Kidney (tissue), 13 donors: ENCODE measurements at regions not wholly inside any gene's neighbourhood (a gene's known extent, or its start where the extent isn't known, plus 50 kb on each side); places are given as distances from the start of the nearest gene placed in this dataset.

Source experiments
- DNase-seq, 5 donors: peaks; one replicate each; pipeline ENCODE4 v3.0.0-alpha.2; 2013 to 2020
- FAIRE-seq: peaks from 2 replicates; lab custom pipeline; 2012; peaks lifted over from hg19 to GRCh38; lab: Jason Lieb, UNC
- H3K27ac ChIP-seq, 2 donors: one replicate each; pipeline ENCODE4 v1.7.0; 2013; ENCODE audit warnings: low read depth in 2 of 2, low read length in 2 of 2, inconsistent platforms in 1 of 2
- H3K27me3 ChIP-seq: one replicate; pipeline ENCODE4 v1.7.1; 2013; ENCODE audit warnings: low read length, inconsistent platforms; ENCODE audit not compliant: control insufficient read depth, insufficient read depth
- H3K36me3 ChIP-seq, 3 donors: one replicate each; pipeline versions ENCODE4 v1.7.0 to v1.7.1; 2013; ENCODE audit warnings: low read length in 3 of 3, control low read depth in 1 of 3, inconsistent platforms in 1 of 3; ENCODE audit not compliant: insufficient read depth in 3 of 3, control insufficient read depth in 2 of 3
- H3K4me1 ChIP-seq, 3 donors: one replicate each; pipeline versions ENCODE4 v1.7.0 to v1.7.1; 2013; ENCODE audit warnings: low read length in 3 of 3, inconsistent platforms in 1 of 3, low read depth in 1 of 3; ENCODE audit not compliant: control insufficient read depth in 2 of 3, insufficient read depth in 2 of 3
- H3K4me3 ChIP-seq, 3 donors: one replicate each; pipeline versions ENCODE4 v1.7.0 to v1.8.1; 2013; ENCODE audit warnings: low read length in 3 of 3, control low read depth in 1 of 3, inconsistent platforms in 1 of 3
- H3K9ac ChIP-seq, 3 donors: one replicate each; pipeline versions ENCODE4 v1.7.0 to v1.7.1; 2013; ENCODE audit warnings: low read length in 3 of 3, control low read depth in 1 of 3, inconsistent platforms in 1 of 3
- H3K9me3 ChIP-seq, 3 donors: one replicate each; pipeline versions ENCODE4 v1.7.0 to v1.7.1; 2013; ENCODE audit warnings: low read length in 3 of 3, control low read depth in 1 of 3, inconsistent platforms in 1 of 3; ENCODE audit not compliant: control insufficient read depth in 2 of 3, insufficient read depth in 1 of 3
- CTCF ChIP-seq: IDR thresholded peaks from 3 replicates; pipeline ENCODE4 v1.5.1; 2012; ENCODE audit warnings: mild to moderate bottlenecking, moderate library complexity, borderline replicate concordance; ENCODE audit not compliant: insufficient read depth; ENCODE audit errors: extremely low read depth
- intact Hi-C: fragments of 100-400 bp; cut with DNase I; formaldehyde crosslinking; loops from one replicate; pipeline ENCODE4 v1.11.1; 2022
- donor health status: control.
- donor health status: control.
- donor health status: control.
- donor health status: control.
- donor health status: control.
- donor health status: DM: yes; HTN: yes; CAD: no.
- donor health status: Normal renal cell carcinoma (clear cell type).

DNA sequence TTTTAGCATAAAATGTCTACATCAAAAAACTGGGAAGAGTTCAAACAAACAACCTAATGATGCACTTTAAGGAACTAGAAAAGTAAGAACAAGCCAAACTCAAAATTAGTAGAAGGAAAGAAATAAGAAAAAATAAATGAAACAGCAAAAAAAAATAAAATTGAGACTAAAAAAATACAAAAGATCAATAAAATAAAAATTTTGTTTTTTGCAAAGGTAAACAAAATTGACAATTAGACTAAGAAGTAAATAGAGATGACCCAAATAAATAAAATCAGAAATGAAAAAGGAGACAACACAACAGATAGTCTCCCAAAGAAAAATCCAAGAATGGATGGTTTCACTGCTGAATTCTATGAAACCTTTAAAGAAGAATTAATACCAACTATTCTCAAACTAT lies 89.6 kb upstream of the MME start:
- Histone ChIP-seq H3K27ac (no peak overlapping the region), H3K9me3 (no peaks in the 10 kb centered on the region), H3K4me1 (no peaks in the 10 kb centered on the region), H3K4me3 (no peak overlapping the region), H3K36me3 (no peaks in the 10 kb centered on the region), H3K9ac (no peak overlapping the region), H3K27me3 (no peaks in the 10 kb centered on the region)
- TF ChIP-seq CTCF: no peak
- intact Hi-C loops: no loop called here
- FAIRE-seq: peak; percentile 55
- no peak for DNase-seq

- no peak for FAIRE-seq
- no peaks in the 10 kb centered on the region for H3K9me3 ChIP-seq
- H3K4me1 ChIP-seq: no peaks in the 10 kb centered on the region
- no peak overlapping the region for H3K4me3 ChIP-seq
- H3K9ac ChIP-seq: no peak overlapping the region
- H3K36me3 ChIP-seq: no peaks in the 10 kb centered on the region
- intact Hi-C loops: no loop called here
- H3K27ac ChIP-seq: no peak overlapping the region
- no peak for DNase-seq
- H3K27me3 ChIP-seq: no peaks in the 10 kb centered on the region
- no peak for TF ChIP-seq CTCF
These were observed 92.3 kb upstream of the MME start for GRCh38 chr3:154987846-154988245.

GRCh38 chr3:154981664-154982063 lies 98.5 kb upstream of the MME start:
- Histone ChIP-seq H3K27ac (no peak overlapping the region), H3K27me3 (no peaks in the 10 kb centered on the region), H3K9me3 (no peaks in the 10 kb centered on the region), H3K4me1 (no peaks in the 10 kb centered on the region), H3K9ac (no peak overlapping the region), H3K36me3 (no peaks in the 10 kb centered on the region), H3K4me3 (no peak overlapping the region)
- DNase-seq: peak in 2 of 5 donors; percentile 18 to 31
- intact Hi-C loops: no loop called here
- no peak for TF ChIP-seq CTCF
- no peak for FAIRE-seq

DNA sequence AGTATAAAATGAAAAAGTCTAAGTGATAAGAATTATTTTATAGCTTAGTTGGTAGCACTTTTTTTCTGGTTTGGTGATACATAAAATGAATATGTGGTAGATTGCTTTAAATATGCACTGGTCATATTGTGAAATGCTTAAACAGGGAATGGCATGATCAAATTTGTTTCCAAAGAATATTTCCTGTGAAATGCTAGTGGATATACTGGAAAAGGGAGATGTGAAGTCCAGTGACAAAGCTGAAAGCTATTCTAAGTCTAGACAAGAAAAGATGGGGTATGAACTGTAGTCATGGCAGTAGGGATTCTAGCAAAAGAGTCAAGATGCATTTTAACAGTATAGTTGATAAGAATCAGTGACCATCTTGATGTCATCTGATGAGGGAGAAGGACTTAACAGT lies 98.9 kb upstream of the MME start:
- no peak overlapping the region for H3K9ac ChIP-seq
- no peaks in the 10 kb centered on the region for H3K9me3 ChIP-seq
- DNase-seq (no peak), FAIRE-seq (no peak)
- H3K4me3 ChIP-seq: no peak overlapping the region
- no peaks in the 10 kb centered on the region for H3K4me1 ChIP-seq
- H3K27ac ChIP-seq: no peak overlapping the region
- no peaks in the 10 kb centered on the region for H3K36me3 ChIP-seq
- intact Hi-C loops: no loop called here
- H3K27me3 ChIP-seq: no peaks in the 10 kb centered on the region
- no peak for TF ChIP-seq CTCF
